Hepatic stellate cell (primary cell): ENCODE measurements at regions not wholly inside any gene's neighbourhood (a gene's known extent, or its start where the extent isn't known, plus 50 kb on each side); places are given as distances from the start of the nearest gene placed in this dataset.
"Not testable (repeated sequence)": the region's sequence is repeated elsewhere in the genome, so short reads cannot be mapped to it uniquely, and the experiment has no call there.

Experiments
- DNase-seq: peaks from one replicate; pipeline ENCODE4 v3.0.0; 2011; ENCODE audit warnings: low spot score

DNA sequence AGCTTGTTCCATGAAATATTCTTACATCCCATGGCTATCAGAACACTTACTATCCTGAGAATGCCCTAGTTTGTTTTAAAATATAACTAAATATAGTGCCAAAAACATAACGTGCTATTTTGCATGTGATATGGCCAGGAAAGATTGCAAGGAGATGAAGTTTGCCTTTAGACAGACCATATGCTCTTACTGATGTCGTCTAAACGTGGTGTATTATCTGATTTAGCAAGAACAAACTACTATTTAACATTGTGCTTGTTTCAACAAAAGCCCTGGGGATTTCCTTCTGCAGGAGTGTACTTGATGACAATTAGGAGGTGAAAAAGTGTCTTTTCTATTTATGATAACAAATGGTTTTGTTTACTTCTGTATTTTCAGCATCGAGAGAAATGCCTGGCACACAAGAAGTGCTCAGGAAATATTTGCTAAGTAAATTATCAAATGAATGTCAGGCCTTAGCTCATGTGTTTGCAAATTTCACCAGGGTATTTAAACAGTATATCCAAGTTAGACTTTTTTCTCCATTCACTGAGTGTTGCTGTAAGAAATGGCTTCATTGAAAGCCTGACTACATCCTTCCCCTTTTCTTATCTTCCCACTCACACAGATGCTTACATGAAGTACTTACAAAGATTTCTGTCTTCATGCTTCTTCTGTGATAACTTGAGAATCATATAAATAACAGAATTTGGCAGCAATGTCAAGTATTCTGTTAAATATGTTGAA is 1033.6 kb downstream of the CDH8 start:
- DNase-seq: no peak

DNA sequence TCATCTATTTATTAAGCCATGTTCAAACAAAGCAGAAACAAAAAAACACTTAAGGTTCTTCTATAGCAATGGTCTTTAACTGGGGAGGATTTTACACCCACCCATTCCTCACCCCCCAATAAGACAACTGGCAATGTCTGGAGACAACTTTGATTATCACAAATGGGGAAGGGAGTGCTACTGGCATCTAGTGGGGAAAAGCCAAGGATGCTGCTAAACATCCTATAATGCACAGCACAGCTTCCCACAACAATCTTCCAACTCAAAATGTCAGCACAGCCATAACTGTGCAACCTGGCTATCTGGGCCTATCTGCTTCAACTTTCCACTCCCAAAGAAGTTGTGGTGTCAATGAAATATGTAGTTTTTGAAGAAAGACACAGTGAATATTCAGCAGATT is 1044.4 kb downstream of the CDH8 start:
- no peak for DNase-seq

DNA sequence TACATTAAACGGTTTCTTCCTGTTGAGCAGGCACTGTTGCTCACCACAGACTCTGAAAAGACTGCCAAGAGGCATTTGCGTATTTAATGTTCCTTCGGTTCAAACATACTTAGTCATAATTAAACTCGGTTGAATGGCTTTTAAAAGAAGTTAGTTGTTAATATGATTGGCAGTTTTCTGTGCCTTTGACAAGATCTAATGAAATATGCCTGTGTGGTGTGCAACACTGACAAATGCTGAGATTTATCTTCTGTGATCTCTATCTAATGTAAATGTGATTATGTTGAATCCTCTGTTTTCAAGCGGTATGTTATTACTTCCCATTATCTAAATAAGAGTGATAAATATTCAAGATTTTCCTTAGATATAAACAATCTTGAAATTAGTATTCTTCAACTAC is 1046.6 kb downstream of the CDH8 start:
- no peak for DNase-seq

DNA sequence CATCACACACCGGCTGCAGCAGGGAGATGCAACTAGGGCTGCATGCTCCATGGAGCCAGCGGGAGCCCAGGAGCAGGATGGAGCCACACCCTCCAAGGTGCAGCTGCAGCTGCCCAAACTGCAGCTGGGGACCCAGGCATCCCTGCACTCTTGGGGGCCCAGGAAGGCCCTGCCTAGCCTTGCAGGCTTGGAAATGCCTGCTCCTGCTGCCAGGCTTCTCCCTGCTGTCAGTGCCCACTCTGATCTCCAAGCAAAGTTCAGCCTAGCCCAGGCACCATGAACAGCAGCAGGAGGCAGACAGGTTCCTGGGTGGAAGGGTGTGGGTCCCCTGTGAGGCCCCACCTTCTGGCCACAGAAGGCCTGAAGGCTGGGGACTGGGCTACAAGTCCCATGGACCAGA is 1057.1 kb downstream of the CDH8 start:
- no peak for DNase-seq

DNA sequence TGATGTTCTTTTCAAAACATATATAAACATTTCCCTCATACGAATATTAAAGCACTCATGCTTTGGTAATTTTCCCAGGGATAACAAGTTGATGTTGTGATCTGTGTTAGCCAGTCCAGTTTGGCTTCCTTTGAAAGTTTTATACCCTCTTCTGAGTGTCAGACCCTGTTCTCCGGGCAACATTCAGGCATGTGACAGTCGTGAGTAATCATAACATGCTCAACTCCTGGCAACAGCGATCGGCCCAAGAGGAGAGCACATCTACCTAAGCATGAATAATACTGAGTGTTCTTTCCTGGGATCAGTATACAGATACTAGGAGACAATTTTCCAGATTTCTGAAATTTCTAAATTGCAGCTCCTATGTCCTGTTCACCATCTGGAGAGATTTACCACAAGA is 1086.4 kb downstream of the CDH8 start:
- DNase-seq: no peak

- DNase-seq: no peak
Observed at GRCh38 chr16:60945225-60945624, 1091.0 kb downstream of the CDH8 start.

GRCh38 chr16:60936189-60936588 is 1100.0 kb downstream of the CDH8 start:
- not testable (repeated sequence) for DNase-seq

GRCh38 chr16:60932600-60932999 is 1103.6 kb downstream of the CDH8 start:
- DNase-seq: no peak

- DNase-seq: no peak
Observed at GRCh38 chr16:60930291-60930690, 1105.9 kb downstream of the CDH8 start.

DNA sequence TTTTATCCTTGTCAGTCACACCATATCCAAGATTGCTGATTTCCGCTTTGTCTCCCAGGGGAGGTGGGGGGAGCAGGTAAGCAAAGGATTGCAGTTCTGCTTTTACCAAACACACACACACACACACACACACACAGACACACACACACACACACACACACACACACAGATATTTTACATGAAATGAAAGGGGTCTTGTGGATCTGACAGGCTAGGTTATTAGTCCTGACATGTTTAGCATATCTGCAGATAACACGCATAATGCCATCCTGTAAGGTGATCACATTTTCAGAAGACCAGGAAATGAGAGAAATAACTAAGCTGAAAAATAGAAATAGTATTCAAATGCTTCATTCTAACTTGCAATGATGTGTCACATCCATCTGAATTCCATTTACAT is 1113.3 kb downstream of the CDH8 start:
- no peak for DNase-seq

- DNase-seq: no peak
Observed at GRCh38 chr16:60914334-60914733, 1121.9 kb downstream of the CDH8 start.

DNA sequence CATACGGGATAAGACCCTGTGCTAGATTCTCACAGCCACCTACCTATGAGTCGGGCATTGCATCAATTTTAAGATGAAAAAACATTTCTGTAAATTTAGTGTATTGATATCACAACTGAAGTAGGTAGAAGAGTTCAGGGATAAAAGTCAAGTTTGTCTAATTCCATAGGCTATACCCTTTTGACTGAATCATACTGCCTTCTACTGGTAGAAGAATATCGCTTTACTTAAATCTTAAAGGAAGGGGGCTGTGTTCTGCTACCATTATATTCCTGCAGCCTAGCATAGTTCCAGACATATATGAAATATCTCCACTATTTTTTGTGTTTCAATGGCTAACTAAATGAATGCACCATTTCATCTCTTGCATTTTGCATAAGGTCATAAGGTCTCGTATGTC is 1128.6 kb downstream of the CDH8 start:
- DNase-seq: no peak

GRCh38 chr16:60905811-60906210 is 1130.4 kb downstream of the CDH8 start:
- DNase-seq: no peak

GRCh38 chr16:60902114-60902513 is 1134.1 kb downstream of the CDH8 start:
- DNase-seq: no peak

- DNase-seq: no peak
Observed at GRCh38 chr16:60882816-60883215, 1153.4 kb downstream of the CDH8 start.

- no peak for DNase-seq
Observed at GRCh38 chr16:60852635-60853034, 1183.6 kb downstream of the CDH8 start.

GRCh38 chr16:60821661-60822060 is 1214.6 kb downstream of the CDH8 start:
- DNase-seq: no peak

DNA sequence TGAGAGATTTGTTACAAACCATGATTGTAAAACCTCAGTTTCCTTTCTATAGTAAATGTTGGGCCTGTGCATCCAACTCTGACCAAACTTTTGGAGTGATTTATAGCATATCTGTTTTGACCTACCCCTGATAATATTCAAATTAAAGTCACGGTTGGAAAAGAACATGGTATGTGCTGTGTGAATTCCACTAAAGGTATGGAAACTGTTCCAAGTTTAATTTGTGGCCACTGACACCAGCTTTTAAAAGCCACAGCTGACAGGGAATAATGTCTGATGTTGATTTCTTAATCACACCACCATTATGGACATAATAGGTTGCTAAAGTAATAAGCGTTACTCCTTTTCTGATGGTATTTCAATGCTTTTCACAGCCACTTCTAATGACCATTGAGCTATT is 1215.9 kb downstream of the CDH8 start:
- DNase-seq: no peak

DNA sequence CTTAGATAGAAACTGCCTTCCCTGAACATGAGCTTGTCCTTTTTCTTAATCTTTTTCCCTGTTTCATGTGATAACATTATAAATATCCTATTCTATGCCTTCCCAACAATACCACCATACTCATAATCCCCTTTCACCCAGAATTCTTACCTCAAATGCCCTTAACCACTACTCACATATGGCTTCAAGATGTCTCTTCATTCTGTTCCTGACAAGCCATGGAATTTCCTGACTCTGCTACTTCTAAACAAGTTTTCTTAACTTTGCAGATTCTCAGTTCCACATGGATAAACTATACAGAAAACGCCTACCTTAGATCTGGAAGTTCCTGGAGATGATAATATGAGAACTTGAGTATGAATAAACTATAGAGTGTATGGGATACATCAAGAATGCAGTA is 1217.8 kb downstream of the CDH8 start:
- DNase-seq: no peak

DNA sequence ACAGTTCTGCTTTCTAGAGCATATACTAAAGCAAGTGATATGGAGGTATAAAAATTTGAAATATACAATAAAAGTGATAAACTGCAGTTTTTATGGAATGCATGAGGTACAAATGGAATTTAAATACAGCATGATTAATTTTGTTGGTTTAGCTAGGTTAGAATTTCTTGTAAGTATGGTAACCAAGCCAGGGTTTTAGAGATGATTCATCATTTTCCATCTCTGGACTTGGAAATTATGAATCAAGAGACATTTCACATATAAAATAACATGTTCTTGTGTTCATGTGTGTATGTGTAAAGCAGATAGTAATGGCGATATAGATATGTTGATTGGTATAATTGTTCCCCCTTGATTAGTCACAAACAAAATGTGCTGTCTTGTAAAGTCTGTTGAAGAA is 1219.8 kb downstream of the CDH8 start:
- DNase-seq: no peak

GRCh38 chr16:60815865-60816264 is 1220.4 kb downstream of the CDH8 start:
- DNase-seq: no peak

GRCh38 chr16:60815033-60815432 is 1221.2 kb downstream of the CDH8 start:
- DNase-seq: no peak

DNA sequence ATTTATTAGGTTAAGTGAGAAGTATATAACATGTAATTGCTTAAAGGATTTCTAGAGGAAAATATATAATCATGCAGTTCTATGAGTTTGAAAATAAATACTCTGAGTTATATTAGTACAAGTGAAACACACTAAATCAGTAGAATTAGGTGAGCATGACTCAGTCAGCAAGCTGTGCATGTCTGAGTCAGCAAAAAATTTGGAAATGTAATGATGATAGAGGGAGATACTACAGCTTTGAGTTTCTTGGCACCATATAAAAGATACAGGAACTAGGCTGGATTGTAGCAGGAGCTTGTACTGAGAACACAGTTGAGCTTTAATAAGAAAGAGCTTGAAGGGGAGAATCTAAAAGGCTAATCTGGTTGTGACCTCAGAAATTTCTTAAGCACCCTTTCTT is 1224.6 kb downstream of the CDH8 start:
- no peak for DNase-seq

DNA sequence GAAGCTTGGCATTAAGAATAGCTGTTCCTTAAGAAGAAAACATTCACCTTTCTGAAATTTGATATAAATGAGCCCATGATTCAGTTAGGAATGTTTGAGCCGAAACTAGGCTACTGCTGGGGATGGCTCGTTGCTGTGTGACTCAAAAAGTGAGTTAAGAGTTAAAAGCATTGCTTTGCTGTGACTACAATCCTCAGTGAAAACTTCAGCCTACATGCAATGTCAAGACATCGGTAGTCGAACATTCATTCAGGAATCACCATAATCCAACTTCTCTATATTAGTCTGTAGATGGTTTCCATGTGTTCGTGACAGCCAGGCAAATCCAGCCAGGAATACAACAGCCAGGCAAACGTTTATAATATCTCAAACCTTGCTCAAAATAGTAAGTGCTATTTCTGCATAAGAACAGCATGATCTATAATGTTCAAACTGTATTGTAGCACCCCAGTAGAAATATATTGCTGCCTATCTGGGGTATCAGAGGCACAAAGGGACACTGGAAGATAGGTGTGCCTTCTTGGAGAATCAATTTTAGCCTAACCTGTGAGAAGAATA is 1225.1 kb downstream of the CDH8 start:
- DNase-seq: no peak
